ENCODE measurements at regions not wholly inside any gene's neighbourhood (a gene's known extent, or its start where the extent isn't known, plus 50 kb on each side); places are given as distances from the start of the nearest gene placed in this dataset.
"Not testable (repeated sequence)": the region's sequence is repeated elsewhere in the genome, so short reads cannot be mapped to it uniquely, and the experiment has no call there.

GRCh38 chr7:119988401-119988800, 284.6 kb upstream of the KCND2 start:
- Histone ChIP-seq H3K9me3 (no peaks in the 10 kb centered on the region), H3K36me3 (no peaks in the 10 kb centered on the region), H3K4me3 (no peak overlapping the region), H3K27me3 (no peaks in the 10 kb centered on the region), H3K27ac (no peak overlapping the region), H3K4me1 (no peaks in the 10 kb centered on the region)
- intact Hi-C loops (cut with DNase I), result no loop called here
- DNase-seq, result no peak
- TF ChIP-seq, protein P1, sequence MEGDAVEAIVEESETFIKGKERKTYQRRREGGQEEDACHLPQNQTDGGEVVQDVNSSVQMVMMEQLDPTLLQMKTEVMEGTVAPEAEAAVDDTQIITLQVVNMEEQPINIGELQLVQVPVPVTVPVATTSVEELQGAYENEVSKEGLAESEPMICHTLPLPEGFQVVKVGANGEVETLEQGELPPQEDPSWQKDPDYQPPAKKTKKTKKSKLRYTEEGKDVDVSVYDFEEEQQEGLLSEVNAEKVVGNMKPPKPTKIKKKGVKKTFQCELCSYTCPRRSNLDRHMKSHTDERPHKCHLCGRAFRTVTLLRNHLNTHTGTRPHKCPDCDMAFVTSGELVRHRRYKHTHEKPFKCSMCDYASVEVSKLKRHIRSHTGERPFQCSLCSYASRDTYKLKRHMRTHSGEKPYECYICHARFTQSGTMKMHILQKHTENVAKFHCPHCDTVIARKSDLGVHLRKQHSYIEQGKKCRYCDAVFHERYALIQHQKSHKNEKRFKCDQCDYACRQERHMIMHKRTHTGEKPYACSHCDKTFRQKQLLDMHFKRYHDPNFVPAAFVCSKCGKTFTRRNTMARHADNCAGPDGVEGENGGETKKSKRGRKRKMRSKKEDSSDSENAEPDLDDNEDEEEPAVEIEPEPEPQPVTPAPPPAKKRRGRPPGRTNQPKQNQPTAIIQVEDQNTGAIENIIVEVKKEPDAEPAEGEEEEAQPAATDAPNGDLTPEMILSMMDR (IDR thresholded peaks at IDR 0.05), result no peak
- no peak for ATAC-seq

- H3K27me3 ChIP-seq, result no peaks in the 10 kb centered on the region
- TF ChIP-seq, protein P1 (IDR thresholded peaks at IDR 0.05), result no peak
- no peaks in the 10 kb centered on the region for H3K9me3 ChIP-seq
- no peak for ATAC-seq
- H3K4me3 ChIP-seq, result no peak overlapping the region
- H3K4me1 ChIP-seq, result no peaks in the 10 kb centered on the region
- H3K27ac ChIP-seq, result no peak overlapping the region
- intact Hi-C loops (cut with DNase I), result no loop called here
- no peak for DNase-seq
- no peaks in the 10 kb centered on the region for H3K36me3 ChIP-seq
Observed at GRCh38 chr7:119994928-119995327, 278.0 kb upstream of the KCND2 start.

GRCh38 chr7:119996634-119997033, 276.3 kb upstream of the KCND2 start:
- Histone ChIP-seq H3K27me3 (no peaks in the 10 kb centered on the region), H3K27ac (no peak overlapping the region), H3K4me1 (no peaks in the 10 kb centered on the region), H3K36me3 (no peaks in the 10 kb centered on the region), H3K4me3 (no peak overlapping the region), H3K9me3 (no peaks in the 10 kb centered on the region)
- no peak for ATAC-seq
- TF ChIP-seq, protein P1 (IDR thresholded peaks at IDR 0.05), result no peak
- no peak for DNase-seq
- intact Hi-C loops (cut with DNase I), result no loop called here

DNA sequence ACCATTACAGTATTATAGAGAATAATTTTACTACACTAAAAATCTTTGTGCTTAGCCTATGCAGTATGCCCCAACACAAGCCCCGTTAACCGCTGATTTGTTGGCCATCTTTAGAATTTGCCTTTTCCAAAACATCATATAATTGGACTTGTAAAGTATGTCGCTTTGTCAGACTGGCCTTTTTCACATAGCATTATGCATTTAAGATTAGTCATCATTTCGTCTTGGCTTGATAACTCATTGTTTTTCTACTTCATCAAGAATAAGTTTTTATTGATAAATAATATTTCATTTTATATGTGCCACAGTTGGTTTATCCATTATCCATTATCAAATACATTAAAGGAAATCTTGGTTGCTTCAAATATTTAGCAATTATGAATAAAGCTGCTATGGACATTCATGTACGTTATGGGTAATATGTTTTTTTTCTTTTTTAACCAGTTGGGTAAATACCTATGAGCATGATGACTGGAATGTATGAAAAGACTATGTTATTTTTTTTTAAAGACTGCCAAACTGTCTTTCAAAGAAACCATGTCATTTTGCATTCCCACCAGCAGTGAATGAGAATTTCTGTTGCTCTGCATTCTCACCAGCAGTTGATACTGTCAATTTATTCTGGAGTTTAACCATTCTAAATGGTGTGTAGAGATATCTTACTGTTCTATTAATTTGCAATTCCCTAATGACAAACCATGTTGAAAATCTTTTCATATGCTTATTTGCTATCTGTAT, 273.1 kb upstream of the KCND2 start:
- Histone ChIP-seq H3K4me1 (no peaks in the 10 kb centered on the region), H3K27ac (no peak overlapping the region), H3K9me3 (no peaks in the 10 kb centered on the region), H3K4me3 (no peak overlapping the region), H3K36me3 (no peaks in the 10 kb centered on the region), H3K27me3 (no peaks in the 10 kb centered on the region)
- DNase-seq (no peak), ATAC-seq (no peak)
- TF ChIP-seq, protein P1 (IDR thresholded peaks at IDR 0.05), result no peak
- intact Hi-C loops (cut with DNase I), result no loop called here

DNA sequence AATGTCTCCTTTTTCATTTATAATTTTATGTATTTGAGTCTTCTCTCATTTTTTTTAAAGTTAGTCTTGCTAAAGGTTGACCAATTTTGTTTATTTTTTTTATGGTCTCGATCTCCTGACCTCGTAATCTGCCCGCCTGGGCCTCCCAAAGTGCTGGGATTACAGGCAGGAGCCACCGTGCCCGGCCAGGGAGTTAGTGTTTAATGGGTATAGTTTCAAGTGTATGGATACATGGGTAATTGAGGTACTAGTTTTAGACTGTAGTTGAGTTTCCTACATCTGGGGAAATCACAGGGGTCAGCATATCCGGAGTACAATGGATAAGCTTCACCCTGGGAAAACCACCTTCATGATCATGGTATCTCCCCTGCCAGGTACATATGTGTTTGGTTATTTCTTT, 267.3 kb upstream of the KCND2 start:
- intact Hi-C loops (cut with DNase I), result no loop called here
- DNase-seq (no peak), ATAC-seq (no peak)
- H3K27me3 ChIP-seq, result no peaks in the 10 kb centered on the region
- H3K36me3 ChIP-seq, result no peaks in the 10 kb centered on the region
- no peaks in the 10 kb centered on the region for H3K4me1 ChIP-seq
- H3K9me3 ChIP-seq, result no peaks in the 10 kb centered on the region
- H3K27ac ChIP-seq, result no peak overlapping the region
- no peak overlapping the region for H3K4me3 ChIP-seq
- TF ChIP-seq, protein P1 (IDR thresholded peaks at IDR 0.05), result no peak

- intact Hi-C loops (cut with DNase I); ATAC-seq; H3K27ac ChIP-seq; DNase-seq; H3K27me3 ChIP-seq; H3K4me3 ChIP-seq; H3K9me3 ChIP-seq; H3K4me1 ChIP-seq; H3K36me3 ChIP-seq: not testable (repeated sequence)
Observed at GRCh38 chr7:120014301-120014700, 258.7 kb upstream of the KCND2 start.
